ENCODE measurements at regions not wholly inside any gene's neighbourhood (a gene's known extent, or its start where the extent isn't known, plus 50 kb on each side); places are given as distances from the start of the nearest gene placed in this dataset.

- no peak for ATAC-seq
Measured at GRCh38 chr5:104367978-104368377, 805.4 kb upstream of the NUDT12 start.

GRCh38 chr5:104363567-104363966 is 801.0 kb upstream of the NUDT12 start:
- TF ChIP-seq ZC3H10 (CRISPR knock-in tag; IDR thresholded peaks at IDR 0.05) (no peak), CSRNP3 (CRISPR knock-in tag; IDR thresholded peaks at IDR 0.05) (no peak), ISL1 (CRISPR knock-in tag; IDR thresholded peaks at IDR 0.05) (no peak), ESRRG (CRISPR knock-in tag; IDR thresholded peaks at IDR 0.05) (no peak), ZNF8 (CRISPR knock-in tag; IDR thresholded peaks at IDR 0.05) (no peak), ZFP30 (CRISPR knock-in tag; IDR thresholded peaks at IDR 0.05) (no peak), CSDC2 (CRISPR knock-in tag; IDR thresholded peaks at IDR 0.05) (no peak), PPARA (CRISPR knock-in tag; IDR thresholded peaks at IDR 0.05; ENCODE audit: borderline replicate concordance) (no peak), TCF4 (CRISPR knock-in tag; IDR thresholded peaks at IDR 0.05; ENCODE audit: borderline replicate concordance) (no peak), ZNF565 (CRISPR knock-in tag; conservative IDR thresholded peaks at IDR 0.05; ENCODE audit: low read depth) (no peak), PATZ1 (CRISPR knock-in tag; IDR thresholded peaks at IDR 0.05; ENCODE audit: borderline replicate concordance) (no peak), CREB5 (CRISPR knock-in tag; IDR thresholded peaks at IDR 0.05; ENCODE audit: low read depth) (no peak), OSR1 (CRISPR knock-in tag; IDR thresholded peaks at IDR 0.05) (no peak), ARNTL (CRISPR knock-in tag; IDR thresholded peaks at IDR 0.05; ENCODE audit: borderline replicate concordance, low read depth) (no peak), TOX (CRISPR knock-in tag; IDR thresholded peaks at IDR 0.05; ENCODE audit: borderline replicate concordance) (no peak), POU6F1 (CRISPR knock-in tag; IDR thresholded peaks at IDR 0.05; ENCODE audit: borderline replicate concordance, low read depth) (no peak), GLIS3 (CRISPR knock-in tag; IDR thresholded peaks at IDR 0.05) (no peak), SNAI2 (CRISPR knock-in tag; IDR thresholded peaks at IDR 0.05) (no peak)
- no peak for ATAC-seq

More at GRCh38 chr5:104367978-104368377, 805.4 kb upstream of the NUDT12 start:
- no peak for TF ChIP-seq GLIS3 (CRISPR knock-in tag; IDR thresholded peaks at IDR 0.05)
- TF ChIP-seq RARB (CRISPR knock-in tag; IDR thresholded peaks at IDR 0.05), result no peak
- TF ChIP-seq CSDC2 (CRISPR knock-in tag; IDR thresholded peaks at IDR 0.05), result no peak
- no peak for TF ChIP-seq ARNTL (CRISPR knock-in tag; IDR thresholded peaks at IDR 0.05; ENCODE audit: borderline replicate concordance, low read depth)
- TF ChIP-seq ZFP3 (CRISPR knock-in tag; IDR thresholded peaks at IDR 0.05), result no peak
- no peak for TF ChIP-seq ZC3H10 (CRISPR knock-in tag; IDR thresholded peaks at IDR 0.05)
- no peak for TF ChIP-seq TOX (CRISPR knock-in tag; IDR thresholded peaks at IDR 0.05; ENCODE audit: borderline replicate concordance)

- ATAC-seq, result no peak
- TF ChIP-seq POU6F1 (CRISPR knock-in tag; IDR thresholded peaks at IDR 0.05; ENCODE audit: borderline replicate concordance, low read depth), result no peak
- TF ChIP-seq CREB5 (CRISPR knock-in tag; IDR thresholded peaks at IDR 0.05; ENCODE audit: low read depth), result no peak
- TF ChIP-seq CSDC2 (CRISPR knock-in tag; IDR thresholded peaks at IDR 0.05), result no peak
- TF ChIP-seq ZC3H10 (CRISPR knock-in tag; IDR thresholded peaks at IDR 0.05), result no peak
- TF ChIP-seq ZFP3 (CRISPR knock-in tag; IDR thresholded peaks at IDR 0.05), result no peak
Measured at GRCh38 chr5:104361932-104362331, 799.3 kb upstream of the NUDT12 start.
